ENCODE measurements at regions not wholly inside any gene's neighbourhood (a gene's known extent, or its start where the extent isn't known, plus 50 kb on each side); places are given as distances from the start of the nearest gene placed in this dataset.

DNA sequence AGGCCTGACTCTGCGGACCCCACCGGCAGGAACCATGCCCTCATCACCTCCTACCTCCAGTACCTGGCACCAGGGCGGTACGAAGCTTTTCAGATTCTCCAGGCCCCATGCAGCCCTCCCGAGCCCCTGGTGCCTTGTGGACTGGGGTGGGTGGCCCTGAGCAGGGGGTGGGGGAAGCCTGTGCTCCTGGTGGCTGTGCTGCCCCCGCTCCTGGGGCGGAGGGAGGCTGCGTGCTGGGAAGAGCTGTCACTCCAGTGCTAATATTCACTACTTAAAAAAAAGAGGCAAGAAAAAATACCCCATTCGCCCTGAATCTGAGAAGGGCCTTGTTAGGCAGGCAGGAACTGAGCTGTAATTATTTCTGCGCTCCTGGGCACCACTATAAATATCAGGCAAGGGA, 111.8 kb downstream of the ENGASE start:
- TF ChIP-seq POLR2A (IDR thresholded peaks at IDR 0.05): no peak
- TF ChIP-seq, protein P1, sequence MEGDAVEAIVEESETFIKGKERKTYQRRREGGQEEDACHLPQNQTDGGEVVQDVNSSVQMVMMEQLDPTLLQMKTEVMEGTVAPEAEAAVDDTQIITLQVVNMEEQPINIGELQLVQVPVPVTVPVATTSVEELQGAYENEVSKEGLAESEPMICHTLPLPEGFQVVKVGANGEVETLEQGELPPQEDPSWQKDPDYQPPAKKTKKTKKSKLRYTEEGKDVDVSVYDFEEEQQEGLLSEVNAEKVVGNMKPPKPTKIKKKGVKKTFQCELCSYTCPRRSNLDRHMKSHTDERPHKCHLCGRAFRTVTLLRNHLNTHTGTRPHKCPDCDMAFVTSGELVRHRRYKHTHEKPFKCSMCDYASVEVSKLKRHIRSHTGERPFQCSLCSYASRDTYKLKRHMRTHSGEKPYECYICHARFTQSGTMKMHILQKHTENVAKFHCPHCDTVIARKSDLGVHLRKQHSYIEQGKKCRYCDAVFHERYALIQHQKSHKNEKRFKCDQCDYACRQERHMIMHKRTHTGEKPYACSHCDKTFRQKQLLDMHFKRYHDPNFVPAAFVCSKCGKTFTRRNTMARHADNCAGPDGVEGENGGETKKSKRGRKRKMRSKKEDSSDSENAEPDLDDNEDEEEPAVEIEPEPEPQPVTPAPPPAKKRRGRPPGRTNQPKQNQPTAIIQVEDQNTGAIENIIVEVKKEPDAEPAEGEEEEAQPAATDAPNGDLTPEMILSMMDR (IDR thresholded peaks at IDR 0.05): no peak
